Gastrocnemius medialis (tissue), 4 donors: ENCODE measurements at regions not wholly inside any gene's neighbourhood (a gene's known extent, or its start where the extent isn't known, plus 50 kb on each side); places are given as distances from the start of the nearest gene placed in this dataset.

Source experiments
- ATAC-seq, 2 donors: fragments of 150-250 bp; one replicate each; pipeline ENCODE4 v1.9.1; 2016
- DNase-seq, 2 donors: peaks; one replicate each; pipeline ENCODE4 v3.0.0-alpha.2; 2019
- H3K27ac ChIP-seq, 4 donors: fragments of 200-600 bp; sonication (generic); 1 replicate in 1 of 4; 2 replicates in 3 of 4; pipeline ENCODE4 v1.5.1; 2016 to 2018; ENCODE audit warnings: mild to moderate bottlenecking in 2 of 4, moderate library complexity in 1 of 4
- H3K27me3 ChIP-seq, 3 donors: fragments of 200-600 bp; sonication (generic) in 2 of 3; 1 replicate in 1 of 3; 2 replicates in 2 of 3; pipeline versions ENCODE4 v1.5.1 to v1.6.0; 2016 to 2019; ENCODE audit warnings: mild to moderate bottlenecking in 1 of 3, moderate library complexity in 1 of 3
- H3K36me3 ChIP-seq, 2 donors: fragments of 200-600 bp; sonication (generic) in 1 of 2; one replicate each; pipeline ENCODE4 v1.5.1; 2017 to 2018
- H3K4me1 ChIP-seq, 2 donors: fragments of 200-600 bp; sonication (generic) in 1 of 2; one replicate each; pipeline ENCODE4 v1.5.1; 2016 to 2017; ENCODE audit warnings: mild to moderate bottlenecking in 2 of 2
- H3K4me3 ChIP-seq, 4 donors: fragments of 200-600 bp; sonication (generic) in 3 of 4; 1 replicate in 1 of 4; 2 replicates in 3 of 4; pipeline ENCODE4 v1.5.1; 2016 to 2019; ENCODE audit warnings: mild to moderate bottlenecking in 2 of 4
- H3K9me3 ChIP-seq, 3 donors: fragments of 200-600 bp; sonication (generic) in 2 of 3; 1 replicate in 1 of 3; 2 replicates in 2 of 3; pipeline ENCODE4 v1.5.1; 2016 to 2019
- CTCF ChIP-seq, 5 experiments: fragments of 450-650 bp in 3 of 5; fragments of 200-600 bp in 2 of 5; sonication (generic) in 2 of 5; IDR thresholded peaks in 4 of 5; conservative IDR thresholded peaks in 1 of 5; 1 replicate in 4 of 5; 2 replicates in 1 of 5; pipeline ENCODE4 v1.5.1; 2016 to 2019; ENCODE audit warnings: antibody characterized with exemption in 5 of 5, mild to moderate bottlenecking in 3 of 5, moderate library complexity in 3 of 5
- POLR2A ChIP-seq, 2 donors: fragments of 450-650 bp; IDR thresholded peaks; one replicate each; pipeline ENCODE4 v1.6.1; 2017; ENCODE audit warnings: antibody characterized with exemption in 2 of 2, mild to moderate bottlenecking in 2 of 2, moderate library complexity in 2 of 2
- in situ Hi-C, 4 donors: fragments of 200-750 bp; cut with MboI; loops; one replicate each; pipeline versions ENCODE4 v1.15.0 to v1.8.0; 2017; ENCODE audit warnings: low sequenced_read_pairs in 4 of 4
- intact Hi-C: fragments of 100-400 bp; cut with DNase I; formaldehyde crosslinking; loops from one replicate; pipeline ENCODE4 v1.15.1; 2023; ENCODE audit warnings: low total_unique reads

GRCh38 chr2:60336442-60337141 lies 216.9 kb downstream of the BCL11A start:
- Histone ChIP-seq H3K9me3 (no peaks in the 10 kb centered on the region), H3K4me3 (no peak overlapping the region), H3K36me3 (no peaks in the 10 kb centered on the region), H3K27ac (no peak overlapping the region), H3K27me3 (no peaks in the 10 kb centered on the region), H3K4me1 (no peaks in the 10 kb centered on the region)
- in situ Hi-C loops (no loop called here), intact Hi-C loops (no loop called here)
- DNase-seq (no peak), ATAC-seq (no peak)
- TF ChIP-seq POLR2A (IDR thresholded peaks at IDR 0.05): no peak
- TF ChIP-seq CTCF (IDR thresholded peaks at IDR 0.05 in 4 of 5, conservative IDR thresholded peaks at IDR 0.05 in 1 of 5): no peak

- H3K27me3 ChIP-seq: no peaks in the 10 kb centered on the region
- DNase-seq: no peak
- in situ Hi-C loops: no loop called here
- H3K4me3 ChIP-seq: no peak overlapping the region
- no peaks in the 10 kb centered on the region for H3K4me1 ChIP-seq
- intact Hi-C loops: no loop called here
- no peaks in the 10 kb centered on the region for H3K9me3 ChIP-seq
- ATAC-seq: no peak
- no peaks in the 10 kb centered on the region for H3K36me3 ChIP-seq
- H3K27ac ChIP-seq: no peak overlapping the region
- no peak for TF ChIP-seq CTCF (IDR thresholded peaks at IDR 0.05 in 4 of 5, conservative IDR thresholded peaks at IDR 0.05 in 1 of 5)
- no peak for TF ChIP-seq POLR2A (IDR thresholded peaks at IDR 0.05)
Measured at GRCh38 chr2:60335533-60336237, 217.8 kb downstream of the BCL11A start.

GRCh38 chr2:60334610-60335009 lies 218.8 kb downstream of the BCL11A start:
- TF ChIP-seq CTCF (IDR thresholded peaks at IDR 0.05 in 4 of 5, conservative IDR thresholded peaks at IDR 0.05 in 1 of 5): no peak
- H3K4me1 ChIP-seq: no peaks in the 10 kb centered on the region
- intact Hi-C loops: no loop called here

GRCh38 chr2:60333264-60333663 lies 220.2 kb downstream of the BCL11A start:
- ATAC-seq (no peak), DNase-seq (no peak)
- Histone ChIP-seq H3K9me3 (no peaks in the 10 kb centered on the region), H3K27ac (no peak overlapping the region), H3K27me3 (no peaks in the 10 kb centered on the region), H3K4me1 (no peaks in the 10 kb centered on the region), H3K36me3 (no peaks in the 10 kb centered on the region), H3K4me3 (no peak overlapping the region)
- TF ChIP-seq CTCF (IDR thresholded peaks at IDR 0.05 in 4 of 5, conservative IDR thresholded peaks at IDR 0.05 in 1 of 5) (no peak), POLR2A (IDR thresholded peaks at IDR 0.05) (no peak)
- in situ Hi-C loops: no loop called here
- intact Hi-C loops: no loop called here

More at GRCh38 chr2:60334610-60335009, 218.8 kb downstream of the BCL11A start:
- Histone ChIP-seq H3K9me3 (no peaks in the 10 kb centered on the region), H3K27ac (no peak overlapping the region), H3K27me3 (no peaks in the 10 kb centered on the region), H3K4me3 (no peak overlapping the region), H3K36me3 (no peaks in the 10 kb centered on the region)
- in situ Hi-C loops: no loop called here
- DNase-seq (no peak), ATAC-seq (no peak)
